T-cell (primary cell): ENCODE measurements at regions not wholly inside any gene's neighbourhood (a gene's known extent, or its start where the extent isn't known, plus 50 kb on each side); places are given as distances from the start of the nearest gene placed in this dataset.
"Not testable (repeated sequence)": the region's sequence is repeated elsewhere in the genome, so short reads cannot be mapped to it uniquely, and the experiment has no call there.

Experiments used
- ATAC-seq, 4 experiments: fragments of 200-7000 bp in 3 of 4; fragments of 150-1000 bp in 1 of 4; cut with Tn5 transposase; replicated peaks in 1 of 4; 1 replicate in 3 of 4; 2 replicates in 1 of 4; pipeline ENCODE4 v1.10.0; 2021; ENCODE audit warnings: moderate library complexity in 3 of 4, mild to moderate bottlenecking in 2 of 4, moderate number of reproducible peaks in 1 of 4
- CTCF ChIA-PET, 2 donors: fragments of 300-600 bp; sonication (Branson Sonifier 250); formaldehyde crosslinking; loops; one replicate each; lab custom pipeline; 2022; ENCODE audit warnings: antibody characterized with exemption in 2 of 2; lab: Charles Lee
- POLR2A ChIA-PET, 2 donors: fragments of 300-600 bp; sonication (Branson Sonifier 250); formaldehyde crosslinking; loops; one replicate each; lab custom pipeline; 2022; ENCODE audit warnings: antibody characterized with exemption in 2 of 2; lab: Charles Lee
- DNase-seq, 35 experiments: peaks; one replicate each; pipeline versions ENCODE4 v3.0.0 to v3.0.0-alpha.2; 2013 to 2023
- H3K27ac ChIP-seq: one replicate; pipeline ENCODE4 v1.5.1; 2013; ENCODE audit warnings: low read length
- H3K27me3 ChIP-seq, 2 experiments: replicated peaks in 1 of 2; 1 replicate in 1 of 2; 2 replicates in 1 of 2; pipeline versions ENCODE4 v1.6.1 to v1.7.0; 2013; ENCODE audit warnings: low read length in 1 of 2, mixed read lengths in 1 of 2; ENCODE audit not compliant: control insufficient read depth in 2 of 2, insufficient read depth in 2 of 2; ENCODE audit errors: extremely low read depth in 1 of 2
- H3K36me3 ChIP-seq, 2 donors: 1 replicate in 1 of 2; 2 replicates in 1 of 2; pipeline versions ENCODE4 v1.6.1 to v1.7.0; 2013; ENCODE audit warnings: low read length in 1 of 2; ENCODE audit not compliant: control insufficient read depth in 2 of 2, insufficient read depth in 1 of 2; ENCODE audit errors: extremely low read depth in 1 of 2
- H3K4me1 ChIP-seq, 2 experiments: 1 replicate in 1 of 2; 2 replicates in 1 of 2; pipeline versions ENCODE4 v1.6.1 to v1.7.0; 2013; ENCODE audit warnings: low read length in 2 of 2, mixed read lengths in 1 of 2; ENCODE audit not compliant: insufficient read depth in 2 of 2, control insufficient read depth in 1 of 2; ENCODE audit errors: extremely low read depth in 1 of 2
- H3K4me3 ChIP-seq, 2 donors: 1 replicate in 1 of 2; 2 replicates in 1 of 2; pipeline versions ENCODE4 v1.5.1 to v1.7.0; 2013; ENCODE audit warnings: mild to moderate bottlenecking in 2 of 2, low read length in 1 of 2, moderate library complexity in 1 of 2; ENCODE audit not compliant: control insufficient read depth in 1 of 2; ENCODE audit errors: extremely low read depth in 1 of 2
- H3K9me3 ChIP-seq: 2 replicates; pipeline ENCODE4 v1.7.0; 2013
- H3K27ac Mint-ChIP-seq, 2 donors: one replicate each; pipeline ENCODE4 v1.8.0; 2020 to 2021; ENCODE audit warnings: mild to moderate bottlenecking in 2 of 2, mixed read lengths in 2 of 2
- H3K27me3 Mint-ChIP-seq, 2 donors: one replicate each; pipeline ENCODE4 v1.8.0; 2021 to 2022; ENCODE audit warnings: mixed read lengths in 2 of 2
- H3K36me3 Mint-ChIP-seq: one replicate; pipeline ENCODE4 v1.8.0; 2021; ENCODE audit warnings: mixed read lengths
- H3K4me1 Mint-ChIP-seq, 3 donors: one replicate each; pipeline ENCODE4 v1.8.0; 2020 to 2022; ENCODE audit warnings: mixed read lengths in 3 of 3, mild to moderate bottlenecking in 1 of 3
- H3K4me3 Mint-ChIP-seq, 3 donors: one replicate each; pipeline ENCODE4 v1.8.0; 2020 to 2022; ENCODE audit warnings: mild to moderate bottlenecking in 3 of 3, mixed read lengths in 3 of 3, moderate library complexity in 3 of 3
- H3K9me3 Mint-ChIP-seq, 3 donors: one replicate each; pipeline ENCODE4 v1.8.0; 2020 to 2022; ENCODE audit warnings: mixed read lengths in 3 of 3
- WGBS: methylation state at CpG from one replicate; pipeline ENCODE4 v1.1.5; 2013; ENCODE audit warnings: missing lambda C conversion rate; ENCODE audit not compliant: insufficient coverage; 5-methylcytosine and 5-hydroxymethylcytosine counted together

DNA sequence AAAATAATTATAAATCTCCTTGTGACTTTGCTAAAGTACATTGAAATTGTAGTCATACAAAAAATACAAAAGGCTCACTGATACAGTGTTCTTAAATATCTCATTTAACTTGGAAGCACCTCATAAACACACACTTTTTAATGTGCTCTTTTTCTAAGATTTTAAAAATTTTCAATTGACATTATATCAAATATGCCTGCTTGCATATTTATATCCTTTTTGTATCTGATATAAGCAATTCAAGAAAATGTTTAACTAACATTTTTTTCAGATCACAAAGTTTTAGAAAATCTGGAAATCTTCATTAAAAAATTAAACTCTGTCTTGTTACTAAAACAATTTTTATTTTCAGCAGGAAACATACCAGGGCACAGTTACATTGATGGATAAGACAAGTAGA lies 661.5 kb downstream of the REEP3 start:
- H3K4me3 Mint-ChIP-seq: no peak overlapping the region
- no peak overlapping the region for H3K27ac Mint-ChIP-seq
- H3K36me3 Mint-ChIP-seq: no peaks in the 10 kb centered on the region
- H3K9me3 Mint-ChIP-seq: peaks cover 0 to 2% (median 0%) of the 10 kb centered on the region in 3 donors
- DNase-seq (no peak), ATAC-seq (no peak)
- no peaks in the 10 kb centered on the region for H3K4me1 ChIP-seq
- H3K36me3 ChIP-seq: no peaks in the 10 kb centered on the region
- H3K27me3 ChIP-seq: no peaks in the 10 kb centered on the region
- H3K27ac ChIP-seq: no peak overlapping the region
- no peaks in the 10 kb centered on the region for H3K9me3 ChIP-seq
- ChIA-PET CTCF (interaction anchor here in 1 of 2 donors (0.7 kb wide), 1 partner anchor 13 kb away, joined by 4 read pairs; no protein-coding TSS in a partner anchor), POLR2A (no interaction called here)
- H3K4me3 ChIP-seq: no peak overlapping the region
- no peaks in the 10 kb centered on the region for H3K27me3 Mint-ChIP-seq
- H3K4me1 Mint-ChIP-seq: no peaks in the 10 kb centered on the region

DNA sequence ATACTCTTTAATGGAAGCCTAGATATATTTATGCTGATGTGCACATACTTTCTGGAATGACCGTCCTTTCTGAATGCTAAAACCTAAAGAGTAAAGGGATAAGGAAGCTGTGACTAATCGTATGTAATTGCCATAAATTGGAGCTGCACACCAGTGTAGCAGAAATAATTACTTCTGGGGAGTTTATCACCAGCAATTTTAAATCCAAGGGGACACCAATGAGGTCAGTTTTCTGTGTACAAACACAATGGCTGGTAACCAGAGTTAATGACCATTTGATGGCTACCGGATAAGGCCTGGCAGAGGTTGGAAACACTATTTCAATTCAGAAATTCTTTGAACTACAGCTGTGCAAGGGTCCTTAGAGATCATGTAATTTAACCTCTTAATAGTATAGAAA lies 670.1 kb downstream of the REEP3 start:
- Histone ChIP-seq H3K27me3 (no peaks in the 10 kb centered on the region), H3K4me1 (no peaks in the 10 kb centered on the region), H3K36me3 (no peaks in the 10 kb centered on the region), H3K4me3 (no peak overlapping the region), H3K9me3 (no peaks in the 10 kb centered on the region), H3K27ac (no peak overlapping the region)
- Mint-ChIP-seq H3K36me3 (no peaks in the 10 kb centered on the region), H3K27ac (no peak overlapping the region), H3K4me1 (no peaks in the 10 kb centered on the region), H3K4me3 (no peak overlapping the region), H3K27me3 (no peaks in the 10 kb centered on the region), H3K9me3 (peaks cover 0 to 3% (median 0%) of the 10 kb centered on the region in 3 donors)
- DNase-seq: no peak
- CTCF ChIA-PET: no interaction called here
- POLR2A ChIA-PET: no interaction called here
- no peak for ATAC-seq
- WGBS: 82% methylated on average over 2 of the region's 3 CpGs

DNA sequence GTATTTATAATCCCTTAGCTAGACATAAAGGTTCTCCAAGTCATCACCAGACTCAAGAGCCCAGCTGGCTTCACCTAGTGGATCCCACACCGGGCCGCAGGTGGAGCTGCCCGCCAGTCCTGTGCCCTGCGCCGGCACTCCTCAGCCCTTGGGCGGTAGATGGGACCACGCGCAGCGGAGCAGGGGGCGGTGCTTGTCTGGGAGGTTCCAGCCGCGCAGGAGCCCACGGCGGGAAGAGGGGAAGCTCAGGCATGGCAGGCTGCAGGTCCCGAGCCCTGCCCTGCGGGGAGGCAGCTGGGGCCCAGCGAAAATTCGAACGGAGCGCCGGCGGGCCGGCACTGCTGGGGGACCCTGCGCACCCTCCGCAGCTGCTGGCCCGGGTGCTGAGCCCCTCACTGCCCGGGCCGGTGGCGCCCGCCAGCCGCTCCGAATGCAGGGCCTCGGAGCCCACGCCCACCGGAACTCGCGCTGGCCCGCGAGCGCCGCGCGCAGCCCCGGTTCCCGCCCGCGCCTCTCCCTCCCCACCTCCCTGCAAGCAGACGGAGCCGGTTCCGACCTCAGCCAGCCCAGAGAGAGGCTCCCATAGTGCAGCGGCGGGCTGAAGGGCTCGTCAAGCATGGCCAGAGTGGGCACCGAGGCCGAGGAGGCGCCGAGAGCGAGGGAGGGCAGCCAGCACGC lies 675.6 kb downstream of the REEP3 start:
- ATAC-seq (no peak), DNase-seq (no peak)
- Mint-ChIP-seq H3K4me3 (no peak overlapping the region), H3K27ac (no peak overlapping the region), H3K27me3 (no peaks in the 10 kb centered on the region), H3K9me3 (peaks cover 0 to 3% (median 2%) of the 10 kb centered on the region in 3 donors), H3K36me3 (no peaks in the 10 kb centered on the region), H3K4me1 (no peaks in the 10 kb centered on the region)
- Histone ChIP-seq H3K36me3 (no peaks in the 10 kb centered on the region), H3K9me3 (no peaks in the 10 kb centered on the region), H3K4me3 (no peak overlapping the region), H3K27me3 (no peaks in the 10 kb centered on the region), H3K27ac (no peak overlapping the region), H3K4me1 (no peaks in the 10 kb centered on the region)
- WGBS: 96% methylated on average over 44 of the region's 59 CpGs
- POLR2A ChIA-PET: no interaction called here
- CTCF ChIA-PET: no interaction called here

DNA sequence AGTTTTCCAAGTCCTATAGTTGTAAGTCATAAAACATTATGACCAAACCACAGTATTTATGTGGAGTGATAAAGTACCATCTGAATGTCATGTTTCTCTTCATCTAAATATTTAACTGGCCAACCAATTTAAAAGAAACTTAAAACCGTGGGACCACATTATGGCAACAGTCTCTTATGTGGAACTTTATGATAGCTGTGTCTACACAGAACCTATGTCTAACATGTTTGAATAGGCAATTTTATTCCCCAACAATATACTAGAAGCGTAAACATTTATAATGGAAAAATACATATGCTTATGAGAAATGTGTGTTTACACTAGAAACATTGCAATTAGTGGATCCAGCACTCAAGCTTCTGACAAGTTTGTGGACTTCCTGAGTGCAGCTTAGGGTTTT lies 680.7 kb downstream of the REEP3 start:
- H3K9me3 Mint-ChIP-seq: peaks cover 4 to 9% (median 5%) of the 10 kb centered on the region in 3 donors
- DNase-seq (no peak), ATAC-seq (no peak)
- H3K27me3 Mint-ChIP-seq: no peaks in the 10 kb centered on the region
- H3K4me1 ChIP-seq: no peaks in the 10 kb centered on the region
- WGBS: no CpG with 5 or more reads among the region's 2 CpGs
- no peaks in the 10 kb centered on the region for H3K4me1 Mint-ChIP-seq
- no peak overlapping the region for H3K4me3 ChIP-seq
- H3K27me3 ChIP-seq: no peaks in the 10 kb centered on the region
- no peaks in the 10 kb centered on the region for H3K36me3 ChIP-seq
- CTCF ChIA-PET: no interaction called here
- no peaks in the 10 kb centered on the region for H3K36me3 Mint-ChIP-seq
- no peak overlapping the region for H3K27ac ChIP-seq
- no peak overlapping the region for H3K4me3 Mint-ChIP-seq
- H3K9me3 ChIP-seq: no peaks in the 10 kb centered on the region
- H3K27ac Mint-ChIP-seq: no peak overlapping the region
- POLR2A ChIA-PET: interaction anchor here in 1 of 2 donors (0.6 kb wide), 1 partner anchor 19 kb away, joined by 4 read pairs; no protein-coding TSS in a partner anchor

DNA sequence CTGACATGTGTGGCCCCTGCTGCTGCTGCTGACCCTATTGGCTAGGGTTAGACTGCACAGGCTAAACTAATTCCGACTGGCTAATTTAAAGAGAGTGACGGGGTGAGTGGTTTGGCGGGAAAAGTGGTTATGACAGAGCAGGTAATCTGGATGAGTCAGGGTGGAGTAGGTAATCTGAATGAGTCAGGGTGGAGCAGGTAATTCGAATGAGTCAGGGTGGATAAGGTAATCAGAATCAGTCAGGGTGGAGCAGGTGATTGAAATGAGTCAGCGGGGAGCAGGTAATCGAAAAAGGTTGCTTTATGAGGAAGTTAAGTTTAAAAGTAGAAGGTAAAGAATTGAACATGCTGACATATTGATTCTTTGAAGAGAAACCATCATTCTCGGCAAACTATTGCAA lies 683.3 kb downstream of the REEP3 start:
- H3K9me3 Mint-ChIP-seq: peaks cover 4 to 16% (median 5%) of the 10 kb centered on the region in 3 donors
- H3K4me1 Mint-ChIP-seq, POLR2A ChIA-PET, CTCF ChIA-PET, H3K4me3 ChIP-seq, H3K36me3 ChIP-seq, H3K4me1 ChIP-seq, H3K36me3 Mint-ChIP-seq, H3K4me3 Mint-ChIP-seq, H3K9me3 ChIP-seq, H3K27me3 Mint-ChIP-seq, DNase-seq, H3K27ac Mint-ChIP-seq, H3K27ac ChIP-seq, H3K27me3 ChIP-seq, ATAC-seq: not testable (repeated sequence)
- WGBS: 84% methylated on average over 5 of the region's 7 CpGs

DNA sequence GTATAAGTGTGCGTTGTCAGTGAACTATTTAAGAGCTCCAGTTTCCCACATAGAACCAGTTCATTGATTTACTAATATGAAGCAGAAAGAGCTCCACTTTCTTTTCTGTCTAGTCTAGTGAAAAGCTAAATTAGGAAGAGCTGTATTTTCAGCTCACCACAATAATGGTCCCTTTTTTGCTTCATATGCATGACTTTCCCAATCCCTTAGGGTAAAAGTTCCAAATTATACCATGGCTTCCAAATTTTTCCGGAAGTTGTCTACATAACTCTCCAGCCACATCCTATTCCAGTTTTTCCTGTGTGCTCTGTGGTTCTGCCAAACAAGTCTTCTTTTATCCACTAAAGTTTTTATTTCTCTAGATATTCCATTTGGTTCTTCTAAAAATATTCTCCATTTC lies 685.2 kb downstream of the REEP3 start:
- H3K36me3 Mint-ChIP-seq: no peaks in the 10 kb centered on the region
- DNase-seq (no peak), ATAC-seq (no peak)
- H3K4me3 Mint-ChIP-seq: no peak overlapping the region
- H3K27ac Mint-ChIP-seq: no peak overlapping the region
- H3K27me3 ChIP-seq: no peaks in the 10 kb centered on the region
- H3K27me3 Mint-ChIP-seq: no peaks in the 10 kb centered on the region
- no peak overlapping the region for H3K4me3 ChIP-seq
- CTCF ChIA-PET: interaction anchor here in 1 of 2 donors (1.0 kb wide), 1 partner anchor 21 kb away, joined by 3 read pairs; no protein-coding TSS in a partner anchor
- POLR2A ChIA-PET: interaction anchor here in 1 of 2 donors (0.7 kb wide), 1 partner anchor 23 kb away, joined by 3 read pairs; no protein-coding TSS in a partner anchor
- H3K4me1 Mint-ChIP-seq: no peaks in the 10 kb centered on the region
- no peaks in the 10 kb centered on the region for H3K4me1 ChIP-seq
- H3K9me3 Mint-ChIP-seq: peaks cover 4 to 25% (median 12%) of the 10 kb centered on the region in 3 donors
- no peak overlapping the region for H3K27ac ChIP-seq
- peaks cover under 1% of the 10 kb centered on the region for H3K9me3 ChIP-seq
- no peaks in the 10 kb centered on the region for H3K36me3 ChIP-seq
- 100% methylated on average over 1 of the region's 2 CpGs for WGBS
